ENCODE measurements at regions not wholly inside any gene's neighbourhood (a gene's known extent, or its start where the extent isn't known, plus 50 kb on each side); places are given as distances from the start of the nearest gene placed in this dataset.

DNA sequence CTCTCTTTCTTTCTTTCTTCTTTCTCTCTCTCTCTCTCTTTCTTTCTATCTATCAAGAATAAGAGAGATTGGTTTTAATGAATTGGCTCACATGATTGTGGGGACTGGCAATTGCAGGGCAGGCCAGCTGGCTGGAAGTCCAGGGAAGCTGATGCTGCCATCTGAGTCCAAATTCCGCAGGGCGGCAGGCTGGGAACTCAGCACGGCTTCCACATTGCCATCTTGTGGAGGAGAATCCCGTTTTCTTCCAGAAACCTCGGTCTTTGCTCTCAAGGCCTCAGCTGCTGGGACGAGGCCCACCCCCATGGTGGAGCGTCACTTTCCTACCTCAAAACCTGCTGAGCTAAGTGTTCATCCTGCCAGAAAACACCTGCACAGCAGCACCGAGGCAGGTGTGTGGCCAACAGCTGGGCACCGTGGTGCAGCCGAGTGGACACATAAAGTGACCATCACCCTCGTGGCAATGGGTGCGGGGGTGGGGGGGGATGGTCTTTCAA is 58.8 kb upstream of the SLCO4A1 start:
- H3K27ac ChIP-seq (ENCODE audit: low read length), result no peak overlapping the region
- H3K4me1 ChIP-seq (ENCODE audit: control insufficient read depth, insufficient read depth, low read length), result peaks cover 3% of the 10 kb centered on the region
- DNase-seq, result no peak
- H3K36me3 Mint-ChIP-seq, result no peaks in the 10 kb centered on the region
- H3K36me3 ChIP-seq (ENCODE audit: control insufficient read depth, insufficient read depth, low read length), result no peaks in the 10 kb centered on the region
- no peaks in the 10 kb centered on the region for H3K9me3 ChIP-seq (ENCODE audit: control insufficient read depth, insufficient read depth, low read length)
- no peaks in the 10 kb centered on the region for H3K9me3 Mint-ChIP-seq
- peaks cover 29 to 33% of the 10 kb centered on the region in 2 donors for H3K27me3 Mint-ChIP-seq (ENCODE audit: low read depth in 2 of 2)
- 57% methylated on average over 12 of the region's 12 CpGs for WGBS (ENCODE audit: insufficient coverage)
- peaks cover 8% of the 10 kb centered on the region for H3K27me3 ChIP-seq (ENCODE audit: control insufficient read depth, insufficient read depth, low read length)
- no peak overlapping the region for H3K4me3 Mint-ChIP-seq
- intact Hi-C loops (cut with micrococcal nuclease), result no loop called here
- no peak overlapping the region for H3K27ac Mint-ChIP-seq
- no peaks in the 10 kb centered on the region for H3K4me1 Mint-ChIP-seq
- no peak overlapping the region for H3K4me3 ChIP-seq (ENCODE audit: low read length)
- TF ChIP-seq, protein P1, sequence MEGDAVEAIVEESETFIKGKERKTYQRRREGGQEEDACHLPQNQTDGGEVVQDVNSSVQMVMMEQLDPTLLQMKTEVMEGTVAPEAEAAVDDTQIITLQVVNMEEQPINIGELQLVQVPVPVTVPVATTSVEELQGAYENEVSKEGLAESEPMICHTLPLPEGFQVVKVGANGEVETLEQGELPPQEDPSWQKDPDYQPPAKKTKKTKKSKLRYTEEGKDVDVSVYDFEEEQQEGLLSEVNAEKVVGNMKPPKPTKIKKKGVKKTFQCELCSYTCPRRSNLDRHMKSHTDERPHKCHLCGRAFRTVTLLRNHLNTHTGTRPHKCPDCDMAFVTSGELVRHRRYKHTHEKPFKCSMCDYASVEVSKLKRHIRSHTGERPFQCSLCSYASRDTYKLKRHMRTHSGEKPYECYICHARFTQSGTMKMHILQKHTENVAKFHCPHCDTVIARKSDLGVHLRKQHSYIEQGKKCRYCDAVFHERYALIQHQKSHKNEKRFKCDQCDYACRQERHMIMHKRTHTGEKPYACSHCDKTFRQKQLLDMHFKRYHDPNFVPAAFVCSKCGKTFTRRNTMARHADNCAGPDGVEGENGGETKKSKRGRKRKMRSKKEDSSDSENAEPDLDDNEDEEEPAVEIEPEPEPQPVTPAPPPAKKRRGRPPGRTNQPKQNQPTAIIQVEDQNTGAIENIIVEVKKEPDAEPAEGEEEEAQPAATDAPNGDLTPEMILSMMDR (IDR thresholded peaks at IDR 0.05), result no peak
- no peak for ATAC-seq

DNA sequence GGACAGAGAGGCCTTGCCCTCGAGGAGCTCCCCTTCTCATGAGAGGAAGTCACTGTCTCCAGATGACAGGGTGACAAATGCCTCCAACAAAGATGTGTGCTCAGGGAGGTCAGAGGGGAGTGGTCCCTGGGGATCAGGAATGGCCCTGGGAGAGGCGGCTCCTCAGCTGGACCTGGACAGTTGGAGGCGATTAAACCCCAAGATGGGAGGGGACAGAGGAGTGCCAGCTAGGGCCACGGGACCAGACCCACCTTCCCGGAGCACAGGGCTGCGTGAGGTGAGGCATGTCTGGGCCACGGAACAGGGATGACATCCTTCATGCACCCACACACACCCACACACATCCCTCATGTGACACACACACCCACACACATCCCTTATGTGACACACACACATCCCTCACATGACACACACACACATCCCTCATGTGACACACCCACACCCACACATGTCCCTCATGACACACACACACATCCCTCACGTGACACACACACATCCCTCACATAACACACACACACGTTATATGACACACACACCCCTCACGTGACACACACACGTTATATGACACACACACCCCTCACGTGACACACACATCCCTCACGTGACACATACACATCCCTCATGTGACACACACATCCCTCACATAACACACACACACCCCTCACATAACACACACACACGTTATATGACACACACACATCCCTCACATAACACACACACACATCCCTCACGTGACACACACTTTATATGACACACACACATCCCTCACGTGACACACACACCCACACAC is 57.4 kb upstream of the SLCO4A1 start:
- Histone ChIP-seq H3K27me3 (ENCODE audit: control insufficient read depth, insufficient read depth, low read length) (peaks cover 7% of the 10 kb centered on the region), H3K9me3 (ENCODE audit: control insufficient read depth, insufficient read depth, low read length) (no peaks in the 10 kb centered on the region), H3K4me1 (ENCODE audit: control insufficient read depth, insufficient read depth, low read length) (peaks cover 3% of the 10 kb centered on the region), H3K27ac (ENCODE audit: low read length) (no peak overlapping the region), H3K4me3 (ENCODE audit: low read length) (no peak overlapping the region), H3K36me3 (ENCODE audit: control insufficient read depth, insufficient read depth, low read length) (no peaks in the 10 kb centered on the region)
- no peak for DNase-seq
- peaks cover 16 to 19% of the 10 kb centered on the region in 2 donors for H3K27me3 Mint-ChIP-seq (ENCODE audit: low read depth in 2 of 2)
- H3K4me3 Mint-ChIP-seq, result no peak overlapping the region
- intact Hi-C loops (cut with micrococcal nuclease), result no loop called here
- 81% methylated on average over 16 of the region's 16 CpGs for WGBS (ENCODE audit: insufficient coverage)
- H3K27ac Mint-ChIP-seq, result no peak overlapping the region
- no peaks in the 10 kb centered on the region for H3K4me1 Mint-ChIP-seq
- no peaks in the 10 kb centered on the region for H3K9me3 Mint-ChIP-seq
- no peak for ATAC-seq
- no peaks in the 10 kb centered on the region for H3K36me3 Mint-ChIP-seq
- TF ChIP-seq, protein P1 (IDR thresholded peaks at IDR 0.05), result no peak

DNA sequence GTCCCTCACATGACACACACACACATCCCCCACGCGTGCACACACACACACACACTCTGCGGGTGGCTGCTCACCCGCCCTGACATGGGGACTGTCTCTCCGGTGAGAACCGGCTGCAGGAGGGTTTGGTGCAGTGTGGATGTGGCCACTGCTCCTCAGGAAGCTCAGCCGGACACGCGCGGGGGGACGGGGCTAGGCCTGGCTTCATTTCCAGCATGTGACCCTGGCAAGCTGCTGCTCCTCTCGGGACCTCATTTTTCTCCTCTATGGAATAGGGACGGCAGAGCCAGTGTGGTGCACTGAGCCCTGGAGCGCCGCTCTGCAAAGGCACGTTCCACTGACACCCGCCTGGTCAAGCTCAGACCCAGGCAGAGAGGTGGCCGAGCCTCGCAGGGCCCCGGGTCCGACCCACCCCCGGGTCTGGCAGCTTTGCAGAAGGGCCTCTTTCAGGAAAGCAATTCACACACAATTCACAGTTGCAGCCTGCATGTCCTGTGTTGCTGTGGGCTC is 56.8 kb upstream of the SLCO4A1 start:
- H3K36me3 ChIP-seq (ENCODE audit: control insufficient read depth, insufficient read depth, low read length), result no peaks in the 10 kb centered on the region
- no peaks in the 10 kb centered on the region for H3K36me3 Mint-ChIP-seq
- DNase-seq, result no peak
- H3K4me3 Mint-ChIP-seq, result no peak overlapping the region
- WGBS (ENCODE audit: insufficient coverage), result 82% methylated on average over 21 of the region's 22 CpGs
- TF ChIP-seq, protein P1 (IDR thresholded peaks at IDR 0.05), result no peak
- no peak overlapping the region for H3K27ac ChIP-seq (ENCODE audit: low read length)
- peaks cover 7% of the 10 kb centered on the region for H3K27me3 ChIP-seq (ENCODE audit: control insufficient read depth, insufficient read depth, low read length)
- H3K4me1 ChIP-seq (ENCODE audit: control insufficient read depth, insufficient read depth, low read length), result peaks cover 3% of the 10 kb centered on the region
- H3K9me3 Mint-ChIP-seq, result no peaks in the 10 kb centered on the region
- peaks cover 16% of the 10 kb centered on the region in 2 donors for H3K27me3 Mint-ChIP-seq (ENCODE audit: low read depth in 2 of 2)
- H3K4me3 ChIP-seq (ENCODE audit: low read length), result no peak overlapping the region
- intact Hi-C loops (cut with micrococcal nuclease), result no loop called here
- no peaks in the 10 kb centered on the region for H3K9me3 ChIP-seq (ENCODE audit: control insufficient read depth, insufficient read depth, low read length)
- no peak overlapping the region for H3K27ac Mint-ChIP-seq
- ATAC-seq, result no peak
- H3K4me1 Mint-ChIP-seq, result no peaks in the 10 kb centered on the region

All from natural killer cell (primary cell).